SIG-M5 (cell line): ENCODE measurements at regions not wholly inside any gene's neighbourhood (a gene's known extent, or its start where the extent isn't known, plus 50 kb on each side); places are given as distances from the start of the nearest gene placed in this dataset.

Experiments used
- DNase-seq: peaks from one replicate; lab custom pipeline; 2025; lab: John Stamatoyannopoulos, UW

DNA sequence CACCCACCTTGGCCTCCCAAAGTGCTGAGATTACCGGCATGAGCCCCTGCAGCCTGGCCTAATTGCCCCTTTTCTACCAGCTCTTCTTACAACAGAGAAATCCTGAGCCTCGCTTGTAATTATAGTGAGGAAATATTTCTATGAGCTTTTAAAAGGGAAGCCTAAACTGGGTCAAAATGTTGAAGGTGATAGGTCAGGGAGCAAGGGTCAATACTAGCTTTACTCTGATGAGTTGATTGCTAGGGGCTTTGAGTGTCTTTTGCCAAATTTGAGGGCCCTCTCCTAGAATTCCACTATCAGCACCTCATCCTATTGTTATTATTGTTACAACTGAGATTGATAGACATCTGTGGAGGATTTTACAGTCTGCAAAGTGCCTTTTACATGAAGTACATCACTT, 62.4 kb upstream of the PIAS1 start:
- no peak for DNase-seq

DNA sequence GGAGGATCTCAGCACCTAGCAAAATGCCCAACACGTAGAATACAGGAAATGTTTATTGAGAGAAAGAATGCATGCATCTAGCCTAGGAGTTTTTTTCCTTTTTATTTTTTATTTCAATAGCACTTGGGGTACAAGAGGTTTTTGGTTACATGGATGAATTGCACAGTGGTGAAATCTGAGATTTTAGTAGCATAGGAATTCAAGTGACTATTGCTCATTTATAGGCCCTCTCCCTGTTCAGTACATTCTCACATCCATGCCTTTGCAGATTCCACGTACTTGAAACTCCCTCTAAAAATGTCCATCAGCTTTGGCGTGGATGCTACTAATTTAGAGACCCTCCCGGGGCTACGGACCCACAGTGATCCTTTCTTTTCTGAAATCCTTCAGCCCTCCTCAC, 61.7 kb upstream of the PIAS1 start:
- no peak for DNase-seq

DNA sequence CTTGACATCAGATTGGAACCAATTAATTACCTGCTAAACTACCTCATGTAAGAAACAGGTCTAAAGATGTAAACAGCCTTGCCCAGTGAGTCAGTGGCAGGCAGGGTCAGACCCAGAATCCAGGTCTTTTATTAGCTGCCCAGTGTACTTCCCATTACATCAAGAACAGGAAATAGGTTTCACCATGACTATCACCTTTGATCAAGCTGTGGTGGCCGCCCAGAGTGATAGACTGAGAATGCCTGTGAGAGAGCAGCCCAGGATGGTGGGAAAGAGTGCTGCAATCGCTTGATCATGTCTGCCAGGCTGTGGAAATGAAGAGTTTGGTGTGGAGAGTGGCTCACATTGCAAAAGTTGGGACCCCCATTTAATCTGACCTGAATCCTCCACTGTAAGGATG, 61.3 kb upstream of the PIAS1 start:
- DNase-seq: no peak

DNA sequence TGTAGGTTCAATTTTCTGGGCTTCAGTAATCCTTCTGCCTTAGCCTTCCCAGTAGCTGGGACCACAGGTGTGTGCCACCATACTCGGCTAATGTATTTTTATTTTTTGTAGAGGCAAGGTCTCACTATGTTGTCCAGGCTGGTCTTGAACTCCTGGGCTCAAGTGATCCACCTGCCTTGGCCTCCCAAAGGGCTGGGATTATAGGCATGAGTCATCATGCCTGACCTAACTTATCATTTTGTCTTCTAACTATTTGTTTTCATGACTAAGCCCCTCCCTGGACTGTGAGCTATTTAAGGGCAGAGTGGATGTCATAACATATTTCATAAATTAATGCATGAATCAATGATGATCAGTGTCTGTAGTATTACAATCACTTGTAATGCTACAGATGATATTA, 56.1 kb upstream of the PIAS1 start:
- DNase-seq: no peak

DNA sequence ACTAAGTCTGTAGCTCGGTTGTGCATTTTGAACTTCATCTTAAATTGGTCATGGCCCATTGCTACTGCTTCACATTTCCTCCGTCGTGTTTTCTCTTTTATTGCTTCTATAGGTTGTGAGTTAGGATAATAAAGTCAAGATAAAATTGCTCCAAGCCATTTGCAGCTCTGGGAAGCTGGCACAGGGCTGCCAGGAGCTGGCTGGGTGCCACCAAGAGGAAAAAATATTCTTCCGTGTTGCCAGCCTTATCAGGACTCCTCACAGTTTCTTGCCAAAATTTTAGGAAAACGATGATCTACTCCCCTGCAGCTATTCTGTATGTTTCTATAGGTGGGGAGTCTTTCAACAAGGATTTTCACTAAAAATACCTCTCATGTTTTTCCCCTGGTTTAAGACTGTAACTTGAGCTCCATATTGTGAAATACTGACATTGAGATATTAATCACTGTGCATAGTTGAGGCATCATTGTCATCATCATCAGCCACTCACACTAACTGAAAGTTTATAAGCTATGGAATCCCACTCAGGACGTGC, 55.4 kb upstream of the PIAS1 start:
- DNase-seq: no peak

DNA sequence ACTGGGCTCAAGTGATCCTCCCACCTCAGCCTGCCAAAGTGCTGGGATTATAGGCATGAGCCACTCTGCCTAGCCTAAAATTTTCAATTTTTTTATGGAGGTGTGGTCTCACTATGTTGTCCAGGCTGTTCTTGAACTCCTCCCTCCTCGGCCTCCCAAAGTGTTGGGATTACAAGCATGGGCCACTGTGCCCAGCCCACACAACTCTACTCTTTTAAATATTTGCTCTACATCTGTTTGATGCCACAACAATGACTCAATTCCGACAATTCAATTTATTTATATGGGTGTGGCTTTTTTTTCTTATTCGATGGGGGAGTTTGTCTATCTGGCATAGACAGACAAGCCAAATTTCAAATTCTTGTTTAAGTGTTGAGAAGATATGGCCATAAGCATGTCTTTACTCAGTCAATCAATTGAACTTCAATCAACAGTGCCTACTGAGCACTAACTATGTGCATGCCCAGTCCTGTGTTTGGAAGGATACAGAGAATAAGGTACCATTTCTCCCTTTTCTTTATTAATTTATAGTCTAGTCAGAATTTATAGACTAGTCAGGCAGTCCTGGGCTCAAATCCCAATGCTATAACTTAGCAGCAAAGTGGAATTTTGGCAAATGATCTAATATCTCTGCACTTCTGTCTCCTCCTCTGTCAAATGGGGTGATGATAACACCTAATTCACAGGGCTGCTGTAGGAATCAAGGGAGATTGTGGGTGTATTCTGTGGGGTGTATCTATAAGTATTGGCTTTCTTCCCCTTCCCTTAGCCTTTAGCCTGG, 54.6 kb upstream of the PIAS1 start:
- no peak for DNase-seq

DNA sequence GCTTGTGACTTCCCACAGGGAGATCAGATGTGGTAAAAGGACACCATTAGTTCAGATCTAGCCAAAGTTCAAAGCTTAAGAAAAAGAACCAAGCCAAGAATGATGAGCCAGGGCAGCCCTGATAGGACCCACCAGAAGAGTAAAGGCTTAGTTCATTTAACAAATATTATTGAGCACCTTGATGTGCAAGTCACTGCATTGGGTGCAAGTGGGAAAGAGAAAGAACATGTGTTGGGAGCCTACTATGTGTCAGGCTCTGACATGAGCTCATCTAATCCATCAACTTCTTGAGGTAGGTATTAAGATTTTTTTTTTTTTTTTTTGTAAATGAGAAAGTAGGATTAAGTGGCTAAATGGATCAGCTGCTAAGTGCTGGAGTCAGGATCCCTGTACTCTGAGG, 53.4 kb upstream of the PIAS1 start:
- DNase-seq: no peak

DNA sequence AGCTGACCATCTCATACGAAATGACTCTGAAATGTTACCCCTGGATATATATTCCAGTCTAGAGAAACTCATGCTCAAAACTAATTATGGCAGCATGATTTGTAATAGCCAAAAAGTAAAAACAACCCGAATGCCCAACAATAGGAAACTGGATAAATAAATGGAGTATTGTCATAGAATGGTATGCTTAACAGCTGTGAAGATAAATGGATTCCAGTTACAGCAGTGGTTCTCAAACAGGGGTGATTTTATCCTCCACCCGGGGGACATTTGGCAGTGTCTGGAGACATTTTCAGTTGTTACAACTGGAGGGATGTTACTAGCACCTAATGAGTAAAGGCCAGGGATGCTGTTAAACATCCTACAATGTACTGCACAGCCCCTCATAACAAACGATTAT, 52.3 kb upstream of the PIAS1 start:
- DNase-seq: no peak

DNA sequence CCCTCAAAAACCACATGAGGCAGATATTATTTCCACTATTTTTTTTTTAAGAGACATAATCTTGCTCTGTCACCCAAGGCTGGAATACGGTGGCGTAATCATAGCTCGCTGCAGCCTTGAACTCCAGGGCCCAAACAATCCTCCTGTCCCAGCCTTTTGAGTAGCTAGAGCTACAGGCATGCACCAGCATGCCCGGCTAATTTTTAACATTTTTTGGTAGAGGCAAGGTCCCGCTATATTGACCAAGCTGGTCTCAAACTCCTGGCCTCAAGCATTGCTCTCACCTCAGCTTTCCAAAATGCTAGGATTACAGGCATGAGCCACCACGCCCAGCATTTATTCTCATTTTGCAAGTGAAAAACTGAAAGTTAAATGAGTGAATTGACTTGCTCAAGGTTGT, 50.8 kb upstream of the PIAS1 start:
- DNase-seq: no peak
